ENCODE measurements at regions not wholly inside any gene's neighbourhood (a gene's known extent, or its start where the extent isn't known, plus 50 kb on each side); places are given as distances from the start of the nearest gene placed in this dataset.

GRCh38 chr6:24016286-24016685, 109.7 kb upstream of the NRSN1 start:
- Histone ChIP-seq H3K36me3 (no peaks in the 10 kb centered on the region), H3K9me3 (peaks cover 0 to 18% (median 0%) of the 10 kb centered on the region in 8 donors), H3K27ac (no peak overlapping the region), H3K4me1 (no peaks in the 10 kb centered on the region), H3K4me3 (no peak overlapping the region), H3K27me3 (replicated peaks in 1 of 7) (no peaks in the 10 kb centered on the region)
- no peak for DNase-seq
- intact Hi-C loops (cut with DNase I; ENCODE audit: low total_unique reads): no loop called here
- TF ChIP-seq CTCF (IDR thresholded peaks at IDR 0.05 in 8 of 11, conservative IDR thresholded peaks at IDR 0.05 in 3 of 11) (no peak), POLR2A (IDR thresholded peaks at IDR 0.05) (no peak), POLR2AphosphoS5 (IDR thresholded peaks at IDR 0.05) (no peak)
- WGBS, 5 donors: 45 to 100% (median 92%) methylated on average over 2 of the region's 2 CpGs

GRCh38 chr6:24016857-24017256, 109.2 kb upstream of the NRSN1 start:
- WGBS, 5 donors: 75 to 85% (median 84%) methylated on average over 4 of the region's 4 CpGs
- Histone ChIP-seq H3K27ac (no peak overlapping the region), H3K9me3 (peaks cover 0 to 15% (median 0%) of the 10 kb centered on the region in 8 donors), H3K4me1 (no peaks in the 10 kb centered on the region), H3K4me3 (no peak overlapping the region), H3K27me3 (replicated peaks in 1 of 7) (no peaks in the 10 kb centered on the region), H3K36me3 (no peaks in the 10 kb centered on the region)
- no peak for DNase-seq
- TF ChIP-seq CTCF (IDR thresholded peaks at IDR 0.05 in 8 of 11, conservative IDR thresholded peaks at IDR 0.05 in 3 of 11): no peak
- TF ChIP-seq POLR2AphosphoS5 (IDR thresholded peaks at IDR 0.05): no peak
- TF ChIP-seq POLR2A (IDR thresholded peaks at IDR 0.05): no peak
- intact Hi-C loops (cut with DNase I; ENCODE audit: low total_unique reads): no loop called here

- intact Hi-C loops (cut with DNase I; ENCODE audit: low total_unique reads): no loop called here
- TF ChIP-seq CTCF (IDR thresholded peaks at IDR 0.05 in 8 of 11, conservative IDR thresholded peaks at IDR 0.05 in 3 of 11): no peak
- TF ChIP-seq POLR2A (IDR thresholded peaks at IDR 0.05): no peak
- TF ChIP-seq POLR2AphosphoS5 (IDR thresholded peaks at IDR 0.05): no peak
- no peaks in the 10 kb centered on the region for H3K36me3 ChIP-seq
- no peaks in the 10 kb centered on the region for H3K27me3 ChIP-seq (replicated peaks in 1 of 7)
- no peaks in the 10 kb centered on the region for H3K4me1 ChIP-seq
- no peak overlapping the region for H3K27ac ChIP-seq
- H3K9me3 ChIP-seq: peaks cover 0 to 15% (median 0%) of the 10 kb centered on the region in 8 donors
- DNase-seq: no peak
- no peak overlapping the region for H3K4me3 ChIP-seq
Observed at GRCh38 chr6:24019393-24019792, 106.6 kb upstream of the NRSN1 start.

- WGBS, 5 donors: 75 to 84% (median 76%) methylated on average over 5 of the region's 5 CpGs
- Histone ChIP-seq H3K27me3 (replicated peaks in 1 of 7) (no peaks in the 10 kb centered on the region), H3K4me1 (no peaks in the 10 kb centered on the region), H3K27ac (no peak overlapping the region), H3K36me3 (no peaks in the 10 kb centered on the region), H3K9me3 (peaks cover 0 to 15% (median 0%) of the 10 kb centered on the region in 8 donors), H3K4me3 (no peak overlapping the region)
- intact Hi-C loops (cut with DNase I; ENCODE audit: low total_unique reads): no loop called here
- DNase-seq: no peak
- TF ChIP-seq CTCF (IDR thresholded peaks at IDR 0.05 in 8 of 11, conservative IDR thresholded peaks at IDR 0.05 in 3 of 11): no peak
- TF ChIP-seq POLR2A (IDR thresholded peaks at IDR 0.05): no peak
- TF ChIP-seq POLR2AphosphoS5 (IDR thresholded peaks at IDR 0.05): no peak
Observed at GRCh38 chr6:24019830-24020229, 106.2 kb upstream of the NRSN1 start.
